WTC11 (cell line): ENCODE measurements at regions not wholly inside any gene's neighbourhood (a gene's known extent, or its start where the extent isn't known, plus 50 kb on each side); places are given as distances from the start of the nearest gene placed in this dataset.

ENCODE experiments used
- ATAC-seq: fragments of 200-7000 bp; cut with Tn5 transposase; 2 replicates; pipeline ENCODE4 v1.10.0; 2021; ENCODE audit warnings: mild to moderate bottlenecking, moderate library complexity
- CTCF ChIA-PET: fragments of 300-600 bp; sonication (Branson Sonifier 250); formaldehyde crosslinking; loops from one replicate; lab custom pipeline; 2021; ENCODE audit warnings: antibody characterized with exemption; lab: Charles Lee
- POLR2A ChIA-PET: fragments of 350-600 bp; sonication (Branson Sonifier 250); formaldehyde crosslinking; loops from one replicate; lab custom pipeline; 2021; ENCODE audit warnings: antibody characterized with exemption; lab: Charles Lee
- DNase-seq: peaks from one replicate; pipeline ENCODE4 v3.0.0; 2021; ENCODE audit warnings: low spot score
- H3K27ac Mint-ChIP-seq: 2 replicates; pipeline ENCODE4 v1.8.0; 2021; ENCODE audit warnings: mixed read lengths
- H3K27me3 Mint-ChIP-seq: 2 replicates; pipeline ENCODE4 v1.8.0; 2021; ENCODE audit warnings: low read depth, mild to moderate bottlenecking, moderate library complexity, mixed read lengths
- H3K36me3 Mint-ChIP-seq: 2 replicates; pipeline ENCODE4 v1.8.0; 2021; ENCODE audit warnings: mixed read lengths
- H3K4me1 Mint-ChIP-seq: 2 replicates; pipeline ENCODE4 v1.8.0; 2022; ENCODE audit warnings: mixed read lengths
- H3K4me3 Mint-ChIP-seq: 2 replicates; pipeline ENCODE4 v1.8.0; 2021; ENCODE audit warnings: mild to moderate bottlenecking, moderate library complexity, mixed read lengths
- H3K9me3 Mint-ChIP-seq: 2 replicates; pipeline ENCODE4 v1.8.0; 2021; ENCODE audit warnings: mixed read lengths
- AFF4 ChIP-seq: sonication (generic); formaldehyde crosslinking; IDR thresholded peaks from 2 replicates; pipeline ENCODE4 v1.8.1; 2023; ENCODE audit warnings: mild to moderate bottlenecking, missing genetic modification reagents, borderline replicate concordance
- ATF1 ChIP-seq: sonication (generic); formaldehyde crosslinking; IDR thresholded peaks from 2 replicates; pipeline ENCODE4 v1.8.1; 2023; ENCODE audit warnings: mild to moderate bottlenecking, moderate library complexity, missing genetic modification reagents
- ATF2 ChIP-seq: sonication (generic); formaldehyde crosslinking; IDR thresholded peaks from 2 replicates; pipeline ENCODE4 v1.8.1; 2022; ENCODE audit warnings: low read depth, missing genetic modification reagents, borderline replicate concordance
- CBFB ChIP-seq: sonication (generic); formaldehyde crosslinking; IDR thresholded peaks from 2 replicates; pipeline ENCODE4 v1.8.1; 2022; ENCODE audit warnings: mild to moderate bottlenecking, low read depth, missing genetic modification reagents
- CREB1 ChIP-seq: sonication (generic); formaldehyde crosslinking; IDR thresholded peaks from 2 replicates; pipeline ENCODE4 v1.8.0; 2023; ENCODE audit warnings: mild to moderate bottlenecking, missing genetic modification reagents
- CTCF ChIP-seq: fragments of 200-600 bp; IDR thresholded peaks from 2 replicates; pipeline ENCODE4 v1.8.0; 2022; ENCODE audit warnings: antibody characterized with exemption
- EMX1 ChIP-seq: fragments of 250-450 bp; sonication (Bioruptor Pico); IDR thresholded peaks from 2 replicates; pipeline ENCODE4 v1.8.0; 2021; ENCODE audit warnings: mild to moderate bottlenecking
- ERG ChIP-seq: fragments of 250-450 bp; sonication (Bioruptor Pico); IDR thresholded peaks from 2 replicates; pipeline ENCODE4 v1.8.0; 2021; ENCODE audit warnings: mild to moderate bottlenecking
- HMGA2 ChIP-seq: fragments of 250-450 bp; sonication (Bioruptor Pico); IDR thresholded peaks from 2 replicates; pipeline ENCODE4 v1.4.0; 2021; ENCODE audit warnings: mild to moderate bottlenecking, moderate library complexity
- IRF2 ChIP-seq: sonication (generic); formaldehyde crosslinking; IDR thresholded peaks from 2 replicates; pipeline ENCODE4 v1.8.0; 2022; ENCODE audit warnings: low read depth, missing genetic modification reagents, borderline replicate concordance
- MXD4 ChIP-seq: fragments of 250-450 bp; sonication (Bioruptor Pico); IDR thresholded peaks from 2 replicates; pipeline ENCODE4 v1.8.0; 2021; ENCODE audit warnings: mild to moderate bottlenecking, moderate library complexity, borderline replicate concordance
- NFYB ChIP-seq: sonication (generic); formaldehyde crosslinking; conservative IDR thresholded peaks from 2 replicates; pipeline ENCODE4 v1.8.0; 2022; ENCODE audit warnings: low read depth, missing genetic modification reagents
- NR1H2 ChIP-seq: sonication (generic); formaldehyde crosslinking; IDR thresholded peaks from 2 replicates; pipeline ENCODE4 v1.9.0; 2021; ENCODE audit warnings: mild to moderate bottlenecking, moderate library complexity, missing genetic modification reagents
- NR2C2 ChIP-seq: sonication (generic); formaldehyde crosslinking; IDR thresholded peaks from 2 replicates; pipeline ENCODE4 v1.8.0; 2022; ENCODE audit warnings: mild to moderate bottlenecking, missing genetic modification reagents
- NR3C1 ChIP-seq: sonication (generic); formaldehyde crosslinking; conservative IDR thresholded peaks from 2 replicates; pipeline ENCODE4 v1.8.1; 2023; ENCODE audit warnings: low read depth, mild to moderate bottlenecking, missing genetic modification reagents
- PRRX2 ChIP-seq: fragments of 250-450 bp; sonication (Bioruptor Pico); IDR thresholded peaks from 2 replicates; pipeline ENCODE4 v1.8.0; 2021; ENCODE audit warnings: mild to moderate bottlenecking
- SMAD3 ChIP-seq: sonication (generic); formaldehyde crosslinking; IDR thresholded peaks from 2 replicates; pipeline ENCODE4 v1.8.0; 2022; ENCODE audit warnings: missing genetic modification reagents, mild to moderate bottlenecking, borderline replicate concordance
- USF1 ChIP-seq: sonication (generic); formaldehyde crosslinking; IDR thresholded peaks from 2 replicates; pipeline ENCODE4 v1.8.0; 2022; ENCODE audit warnings: mild to moderate bottlenecking, missing genetic modification reagents
- ZNF263 ChIP-seq: sonication (generic); formaldehyde crosslinking; IDR thresholded peaks from 2 replicates; pipeline ENCODE4 v1.8.1; 2022; ENCODE audit warnings: low read depth, mild to moderate bottlenecking, moderate library complexity, missing genetic modification reagents
- ZNF396 ChIP-seq: fragments of 250-450 bp; sonication (Bioruptor Pico); IDR thresholded peaks from 2 replicates; pipeline ENCODE4 v1.8.0; 2021; ENCODE audit warnings: mild to moderate bottlenecking, moderate library complexity, borderline replicate concordance
- ZNF512 ChIP-seq: sonication (generic); formaldehyde crosslinking; IDR thresholded peaks from 2 replicates; pipeline ENCODE4 v1.8.1; 2022; ENCODE audit warnings: missing genetic modification reagents, borderline replicate concordance
- ZSCAN18 ChIP-seq: fragments of 250-450 bp; sonication (Bioruptor Pico); IDR thresholded peaks from 2 replicates; pipeline ENCODE4 v2.1.2; 2022; ENCODE audit warnings: mild to moderate bottlenecking, moderate library complexity

- no peak for TF ChIP-seq USF1 (CRISPR knock-in tag)
- TF ChIP-seq IRF2 (CRISPR knock-in tag): no peak
- no peak for TF ChIP-seq ERG (CRISPR knock-in tag)
- no peak for TF ChIP-seq ATF2
- TF ChIP-seq AFF4 (CRISPR knock-in tag): no peak
- no peak for TF ChIP-seq ZNF396 (CRISPR knock-in tag)
- TF ChIP-seq ZNF512 (CRISPR knock-in tag): no peak
- TF ChIP-seq PRRX2 (CRISPR knock-in tag): no peak
Measured at GRCh38 chr9:3700772-3701171, 175.0 kb upstream of the RFX3 start (continued).

GRCh38 chr9:3699883-3700282, 174.1 kb upstream of the RFX3 start:
- H3K4me3 Mint-ChIP-seq: no peak overlapping the region
- no peaks in the 10 kb centered on the region for H3K36me3 Mint-ChIP-seq
- ChIA-PET POLR2A (no interaction called here), CTCF (no interaction called here)
- peaks cover 29% of the 10 kb centered on the region for H3K4me1 Mint-ChIP-seq
- DNase-seq (no peak), ATAC-seq (no peak)
- H3K27ac Mint-ChIP-seq: no peak overlapping the region
- peaks cover 16% of the 10 kb centered on the region for H3K27me3 Mint-ChIP-seq
- no peaks in the 10 kb centered on the region for H3K9me3 Mint-ChIP-seq
- TF ChIP-seq MXD4 (CRISPR knock-in tag): no peak
- TF ChIP-seq CBFB (CRISPR knock-in tag): no peak
- no peak for TF ChIP-seq SMAD3 (CRISPR knock-in tag)
- no peak for TF ChIP-seq HMGA2 (CRISPR knock-in tag)
- no peak for TF ChIP-seq CREB1 (CRISPR knock-in tag)
- no peak for TF ChIP-seq EMX1 (CRISPR knock-in tag)
- TF ChIP-seq CTCF: no peak
- TF ChIP-seq NR1H2 (CRISPR knock-in tag): no peak
- no peak for TF ChIP-seq USF1 (CRISPR knock-in tag)
- TF ChIP-seq ZNF263 (CRISPR knock-in tag): no peak
- no peak for TF ChIP-seq NFYB (CRISPR knock-in tag)
- TF ChIP-seq ZSCAN18 (CRISPR knock-in tag): no peak
- no peak for TF ChIP-seq ATF1 (CRISPR knock-in tag)
- TF ChIP-seq NR3C1: no peak
- TF ChIP-seq NR2C2 (CRISPR knock-in tag): no peak
